ENCODE measurements at regions not wholly inside any gene's neighbourhood (a gene's known extent, or its start where the extent isn't known, plus 50 kb on each side); places are given as distances from the start of the nearest gene placed in this dataset.

DNA sequence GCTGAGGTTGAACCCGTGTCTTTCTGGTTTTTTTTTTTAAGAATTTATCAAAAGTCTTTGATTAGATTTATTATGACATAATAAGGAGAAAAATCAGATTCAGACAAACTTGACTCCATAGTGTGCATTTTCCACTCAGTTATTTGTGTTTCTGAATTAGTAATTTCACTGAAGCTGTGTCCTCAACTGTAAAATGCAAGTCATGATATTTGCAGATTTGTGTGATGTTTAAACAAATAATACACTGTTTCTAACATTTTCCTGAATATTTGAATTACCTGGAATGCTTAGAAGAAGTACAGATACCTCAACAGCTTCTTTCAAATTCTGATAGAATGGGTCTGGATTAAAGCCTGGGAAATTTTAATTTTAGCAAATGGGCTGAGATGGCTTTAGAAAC lies 1050.3 kb upstream of the MAP3K7 start:
- TF ChIP-seq NFE2L2 (conservative IDR thresholded peaks at IDR 0.05; ENCODE audit: low read length) (peak; percentile 78), RAD21 (conservative IDR thresholded peaks at IDR 0.05 in 1 of 2, IDR thresholded peaks at IDR 0.05 in 1 of 2) (no peak)
- Histone ChIP-seq H3K9me3 (no peaks in the 10 kb centered on the region), H3K4me1 (no peaks in the 10 kb centered on the region), H3K4me3 (no peak overlapping the region), H3K4me2 (no peak overlapping the region), H3K27ac (no peak overlapping the region)
- DNase-seq (ENCODE audit: low read depth in 1 of 2, low spot score in 1 of 2) (no peak), FAIRE-seq (no peak), ATAC-seq (no peak)
- ChIA-PET POLR2A (no interaction called here), CTCF (no interaction called here)
- WGBS (ENCODE audit: missing lambda C conversion rate): 0% methylated on average over 1 of the region's 1 CpG

DNA sequence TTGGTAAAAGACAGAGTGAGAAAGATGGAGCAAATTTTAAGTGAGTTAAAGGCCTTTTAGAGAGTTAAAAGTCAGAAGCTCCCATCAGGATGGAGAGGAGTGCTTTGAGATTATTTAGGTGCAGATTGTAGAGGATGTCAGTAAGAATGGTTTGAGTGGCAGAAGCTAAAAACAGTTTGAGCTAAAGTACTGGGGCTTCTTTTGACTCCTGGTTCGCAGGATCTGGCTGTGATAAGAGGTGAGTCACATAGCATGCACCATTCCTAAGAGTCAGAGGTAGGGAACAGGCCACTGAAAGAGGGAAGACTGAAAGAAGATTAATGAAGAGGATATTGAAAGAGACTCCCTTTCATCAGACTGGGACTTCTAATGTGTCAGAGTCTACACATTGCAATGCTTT lies 1047.9 kb upstream of the MAP3K7 start:
- FAIRE-seq (no peak), DNase-seq (ENCODE audit: low read depth in 1 of 2, low spot score in 1 of 2) (no peak), ATAC-seq (no peak)
- Histone ChIP-seq H3K4me1 (no peaks in the 10 kb centered on the region), H3K9me3 (no peaks in the 10 kb centered on the region), H3K4me3 (no peak overlapping the region), H3K4me2 (no peak overlapping the region), H3K27ac (no peak overlapping the region)
- TF ChIP-seq, protein P1, sequence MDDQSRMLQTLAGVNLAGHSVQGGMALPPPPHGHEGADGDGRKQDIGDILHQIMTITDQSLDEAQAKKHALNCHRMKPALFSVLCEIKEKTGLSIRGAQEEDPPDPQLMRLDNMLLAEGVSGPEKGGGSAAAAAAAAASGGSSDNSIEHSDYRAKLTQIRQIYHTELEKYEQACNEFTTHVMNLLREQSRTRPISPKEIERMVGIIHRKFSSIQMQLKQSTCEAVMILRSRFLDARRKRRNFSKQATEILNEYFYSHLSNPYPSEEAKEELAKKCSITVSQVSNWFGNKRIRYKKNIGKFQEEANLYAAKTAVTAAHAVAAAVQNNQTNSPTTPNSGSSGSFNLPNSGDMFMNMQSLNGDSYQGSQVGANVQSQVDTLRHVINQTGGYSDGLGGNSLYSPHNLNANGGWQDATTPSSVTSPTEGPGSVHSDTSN (IDR thresholded peaks at IDR 0.05): no peak
- TF ChIP-seq, protein P2, sequence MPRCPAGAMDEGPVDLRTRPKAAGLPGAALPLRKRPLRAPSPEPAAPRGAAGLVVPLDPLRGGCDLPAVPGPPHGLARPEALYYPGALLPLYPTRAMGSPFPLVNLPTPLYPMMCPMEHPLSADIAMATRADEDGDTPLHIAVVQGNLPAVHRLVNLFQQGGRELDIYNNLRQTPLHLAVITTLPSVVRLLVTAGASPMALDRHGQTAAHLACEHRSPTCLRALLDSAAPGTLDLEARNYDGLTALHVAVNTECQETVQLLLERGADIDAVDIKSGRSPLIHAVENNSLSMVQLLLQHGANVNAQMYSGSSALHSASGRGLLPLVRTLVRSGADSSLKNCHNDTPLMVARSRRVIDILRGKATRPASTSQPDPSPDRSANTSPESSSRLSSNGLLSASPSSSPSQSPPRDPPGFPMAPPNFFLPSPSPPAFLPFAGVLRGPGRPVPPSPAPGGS (IDR thresholded peaks at IDR 0.05): no peak
- 6% methylated on average over 1 of the region's 1 CpG for WGBS (ENCODE audit: missing lambda C conversion rate)
- ChIA-PET CTCF (no interaction called here), POLR2A (no interaction called here)

DNA sequence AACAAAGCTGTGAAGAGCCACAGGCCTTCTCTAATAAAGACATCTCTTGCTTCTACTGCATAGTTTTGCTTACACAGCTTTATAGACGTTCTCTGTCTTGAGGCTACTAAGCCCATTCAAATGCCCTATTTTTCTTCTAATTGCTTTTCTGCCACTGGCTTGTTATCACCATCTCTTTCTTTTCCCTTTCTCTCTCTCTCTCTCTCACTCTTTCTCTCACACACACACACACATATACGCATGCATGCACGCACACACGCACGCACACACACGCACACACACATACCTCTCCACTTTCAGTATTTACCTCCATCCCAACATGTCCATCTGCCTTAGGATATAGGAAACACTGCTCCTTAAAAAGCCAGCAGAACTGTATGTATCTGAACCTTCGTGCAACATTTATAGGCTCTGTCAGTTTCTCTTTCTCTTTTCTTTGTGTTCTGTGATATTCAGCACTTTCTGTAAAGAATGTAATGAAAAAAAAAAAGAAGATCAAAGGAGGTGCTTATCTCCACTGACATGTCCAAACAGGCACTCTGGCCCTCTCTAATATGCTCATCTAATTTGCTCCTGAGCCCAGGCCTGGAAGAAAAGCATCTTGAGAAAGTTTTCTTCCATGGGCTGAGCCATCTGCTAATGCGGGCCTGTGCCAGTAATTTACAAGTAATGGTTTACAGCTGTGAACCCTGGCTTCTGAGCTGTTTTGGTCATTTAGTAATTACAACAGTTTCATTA lies 1046.7 kb upstream of the MAP3K7 start:
- ATAC-seq (no peak), FAIRE-seq (no peak), DNase-seq (ENCODE audit: low read depth in 1 of 2, low spot score in 1 of 2) (no peak)
- H3K4me3 ChIP-seq: no peak overlapping the region
- ChIA-PET CTCF (no interaction called here), POLR2A (no interaction called here)
- 56% methylated on average over 8 of the region's 8 CpGs for WGBS (ENCODE audit: missing lambda C conversion rate)
- no peak overlapping the region for H3K27ac ChIP-seq
- no peak overlapping the region for H3K4me2 ChIP-seq
- no peaks in the 10 kb centered on the region for H3K9me3 ChIP-seq
- no peaks in the 10 kb centered on the region for H3K4me1 ChIP-seq
- TF ChIP-seq TP53 (CRISPR knock-in tag; IDR thresholded peaks at IDR 0.05): no peak
- no peak for TF ChIP-seq RFX5 (IDR thresholded peaks at IDR 0.05)
- no peak for TF ChIP-seq HOXA7 (CRISPR knock-in tag; IDR thresholded peaks at IDR 0.05)
- no peak for TF ChIP-seq ZSCAN20 (CRISPR knock-in tag; IDR thresholded peaks at IDR 0.05)
- no peak for TF ChIP-seq CEBPB (IDR thresholded peaks at IDR 0.05)
- TF ChIP-seq KDM5A (IDR thresholded peaks at IDR 0.05): no peak
- TF ChIP-seq CHD4 (IDR thresholded peaks at IDR 0.05; ENCODE audit: borderline replicate concordance): no peak
- no peak for TF ChIP-seq ZC3H11A (IDR thresholded peaks at IDR 0.05)
- TF ChIP-seq, protein P3, sequence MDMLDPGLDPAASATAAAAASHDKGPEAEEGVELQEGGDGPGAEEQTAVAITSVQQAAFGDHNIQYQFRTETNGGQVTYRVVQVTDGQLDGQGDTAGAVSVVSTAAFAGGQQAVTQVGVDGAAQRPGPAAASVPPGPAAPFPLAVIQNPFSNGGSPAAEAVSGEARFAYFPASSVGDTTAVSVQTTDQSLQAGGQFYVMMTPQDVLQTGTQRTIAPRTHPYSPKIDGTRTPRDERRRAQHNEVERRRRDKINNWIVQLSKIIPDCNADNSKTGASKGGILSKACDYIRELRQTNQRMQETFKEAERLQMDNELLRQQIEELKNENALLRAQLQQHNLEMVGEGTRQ (IDR thresholded peaks at IDR 0.05): no peak
- TF ChIP-seq RNF2 (IDR thresholded peaks at IDR 0.05; ENCODE audit: borderline replicate concordance, low read depth): no peak
- TF ChIP-seq ZFP36 (IDR thresholded peaks at IDR 0.05; ENCODE audit: borderline replicate concordance, partially characterized antibody): no peak
- TF ChIP-seq CHD2 (IDR thresholded peaks at IDR 0.05; ENCODE audit: low read length, partially characterized antibody): no peak
- no peak for TF ChIP-seq NFE2L2 (conservative IDR thresholded peaks at IDR 0.05; ENCODE audit: low read length)
- no peak for TF ChIP-seq MAFK (IDR thresholded peaks at IDR 0.05; ENCODE audit: partially characterized antibody)
- TF ChIP-seq, protein P4, sequence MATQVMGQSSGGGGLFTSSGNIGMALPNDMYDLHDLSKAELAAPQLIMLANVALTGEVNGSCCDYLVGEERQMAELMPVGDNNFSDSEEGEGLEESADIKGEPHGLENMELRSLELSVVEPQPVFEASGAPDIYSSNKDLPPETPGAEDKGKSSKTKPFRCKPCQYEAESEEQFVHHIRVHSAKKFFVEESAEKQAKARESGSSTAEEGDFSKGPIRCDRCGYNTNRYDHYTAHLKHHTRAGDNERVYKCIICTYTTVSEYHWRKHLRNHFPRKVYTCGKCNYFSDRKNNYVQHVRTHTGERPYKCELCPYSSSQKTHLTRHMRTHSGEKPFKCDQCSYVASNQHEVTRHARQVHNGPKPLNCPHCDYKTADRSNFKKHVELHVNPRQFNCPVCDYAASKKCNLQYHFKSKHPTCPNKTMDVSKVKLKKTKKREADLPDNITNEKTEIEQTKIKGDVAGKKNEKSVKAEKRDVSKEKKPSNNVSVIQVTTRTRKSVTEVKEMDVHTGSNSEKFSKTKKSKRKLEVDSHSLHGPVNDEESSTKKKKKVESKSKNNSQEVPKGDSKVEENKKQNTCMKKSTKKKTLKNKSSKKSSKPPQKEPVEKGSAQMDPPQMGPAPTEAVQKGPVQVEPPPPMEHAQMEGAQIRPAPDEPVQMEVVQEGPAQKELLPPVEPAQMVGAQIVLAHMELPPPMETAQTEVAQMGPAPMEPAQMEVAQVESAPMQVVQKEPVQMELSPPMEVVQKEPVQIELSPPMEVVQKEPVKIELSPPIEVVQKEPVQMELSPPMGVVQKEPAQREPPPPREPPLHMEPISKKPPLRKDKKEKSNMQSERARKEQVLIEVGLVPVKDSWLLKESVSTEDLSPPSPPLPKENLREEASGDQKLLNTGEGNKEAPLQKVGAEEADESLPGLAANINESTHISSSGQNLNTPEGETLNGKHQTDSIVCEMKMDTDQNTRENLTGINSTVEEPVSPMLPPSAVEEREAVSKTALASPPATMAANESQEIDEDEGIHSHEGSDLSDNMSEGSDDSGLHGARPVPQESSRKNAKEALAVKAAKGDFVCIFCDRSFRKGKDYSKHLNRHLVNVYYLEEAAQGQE (IDR thresholded peaks at IDR 0.05): no peak
- no peak for TF ChIP-seq ZNF302 (CRISPR knock-in tag; IDR thresholded peaks at IDR 0.05)
